Forelimb muscle (tissue), 1 donor: ENCODE measurements at regions not wholly inside any gene's neighbourhood (a gene's known extent, or its start where the extent isn't known, plus 50 kb on each side); places are given as distances from the start of the nearest gene placed in this dataset.

ENCODE experiments used
- DNase-seq: peaks from one replicate; pipeline ENCODE4 v3.0.0-alpha.2; 2013; ENCODE audit warnings: low read depth

DNA sequence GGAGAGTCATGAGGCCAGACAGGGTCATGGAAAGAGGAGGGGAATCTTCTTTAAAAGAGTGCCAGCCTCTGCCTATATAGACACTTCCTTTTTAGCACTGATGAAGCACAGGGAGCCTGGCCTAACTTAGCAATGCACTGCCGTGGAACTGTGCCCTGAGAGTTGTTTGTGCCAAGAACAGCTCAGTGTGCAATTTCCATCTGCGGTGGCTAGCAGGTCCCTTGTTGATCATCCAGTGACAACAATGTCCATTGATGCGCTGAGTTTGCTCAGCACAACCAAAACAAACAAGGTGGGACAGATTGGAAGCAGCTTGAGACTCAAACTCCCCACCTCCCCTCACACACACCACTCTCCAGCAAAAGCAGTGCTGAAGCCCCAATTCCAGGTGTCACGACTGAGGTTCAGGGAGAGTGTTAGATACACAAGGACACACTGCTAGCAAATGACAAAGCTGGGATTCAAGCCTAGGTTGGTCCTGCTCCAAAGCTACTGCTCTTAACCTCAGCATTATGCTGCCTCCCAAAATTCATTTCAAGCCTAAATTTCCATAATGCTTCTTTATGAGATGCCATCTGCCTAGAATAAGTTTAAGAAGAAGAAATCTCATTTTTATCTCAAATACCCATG lies 316.6 kb upstream of the UBE2E2 start:
- DNase-seq: no peak

DNA sequence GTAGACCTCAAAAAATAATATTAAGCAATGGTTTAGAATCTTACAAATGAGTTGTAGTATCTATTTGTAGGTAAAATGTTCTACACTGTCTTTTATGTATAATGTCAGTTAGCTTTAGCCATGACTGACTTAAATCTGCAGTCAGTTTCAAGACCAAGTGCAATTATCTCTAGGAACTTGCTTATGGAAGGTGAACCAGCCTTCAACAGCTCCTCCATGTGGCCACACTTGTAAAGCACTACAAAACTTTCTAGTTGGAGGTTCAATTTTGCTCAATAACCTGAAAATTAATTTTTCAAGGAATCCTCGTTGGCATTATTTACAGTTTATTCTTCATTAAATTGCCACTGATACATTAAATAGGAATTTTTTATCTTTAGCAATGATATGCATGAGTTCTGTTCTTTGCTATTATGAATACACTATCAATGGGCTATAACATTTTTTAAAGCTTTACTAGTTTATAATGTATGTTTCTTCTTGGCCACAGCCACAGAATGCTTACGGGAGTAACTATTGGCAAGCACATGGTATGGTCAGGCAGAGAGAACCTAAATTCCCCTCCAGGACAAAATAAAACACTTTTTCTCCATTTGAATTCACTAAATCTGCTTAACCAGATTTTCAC lies 315.3 kb upstream of the UBE2E2 start:
- DNase-seq: no peak

DNA sequence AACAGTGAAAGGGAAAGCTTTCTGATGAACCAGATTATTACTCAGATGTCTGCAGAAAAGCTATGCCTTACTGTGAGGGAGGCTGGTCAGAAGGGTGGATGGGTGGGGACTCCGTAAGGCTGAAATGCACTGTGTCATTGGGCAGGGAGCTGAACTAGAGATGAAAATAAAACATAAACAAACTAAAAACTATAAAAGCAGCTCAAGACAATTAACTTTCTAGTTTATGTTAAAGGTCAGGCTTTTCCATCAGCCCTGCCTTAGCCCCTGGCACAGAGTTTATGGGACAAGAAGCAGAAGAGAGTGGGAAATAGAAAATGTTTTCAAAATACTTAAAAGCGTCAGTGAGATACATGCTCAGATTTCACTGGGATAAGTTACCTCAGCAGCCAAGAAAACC lies 310.0 kb upstream of the UBE2E2 start:
- peak; percentile 38 for DNase-seq

DNA sequence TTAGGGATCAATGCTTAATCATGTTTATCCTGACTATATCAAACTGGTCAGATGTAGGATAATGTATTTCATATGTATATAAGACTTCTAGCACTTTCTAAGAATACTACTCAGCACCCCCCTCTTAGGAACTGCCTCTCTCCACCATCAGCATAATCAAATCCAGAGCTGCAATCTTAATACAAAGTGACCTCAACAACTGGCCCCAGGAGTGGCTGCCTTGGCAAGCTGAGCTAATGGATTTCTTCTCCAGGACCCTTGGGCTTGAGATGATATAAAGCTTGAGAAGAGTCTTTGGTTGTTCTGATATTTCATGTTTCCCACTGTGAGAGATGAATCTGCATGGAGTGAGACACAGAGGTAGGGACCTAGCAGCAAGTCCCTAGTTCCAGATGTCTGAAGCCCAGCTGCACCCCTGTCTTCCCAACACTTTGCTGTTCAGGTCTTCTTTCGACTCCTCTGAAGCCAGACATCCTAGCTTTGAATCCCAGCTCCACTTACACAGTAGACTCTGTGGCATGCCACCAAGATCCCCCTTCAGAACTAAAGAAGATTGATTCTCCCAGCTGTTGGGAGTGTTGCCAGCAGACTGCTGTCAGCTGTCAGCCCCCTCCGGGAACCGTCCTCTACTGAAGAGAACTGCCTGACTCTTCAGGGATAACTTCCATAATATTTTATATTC lies 309.3 kb upstream of the UBE2E2 start:
- peak; percentile 88 for DNase-seq

DNA sequence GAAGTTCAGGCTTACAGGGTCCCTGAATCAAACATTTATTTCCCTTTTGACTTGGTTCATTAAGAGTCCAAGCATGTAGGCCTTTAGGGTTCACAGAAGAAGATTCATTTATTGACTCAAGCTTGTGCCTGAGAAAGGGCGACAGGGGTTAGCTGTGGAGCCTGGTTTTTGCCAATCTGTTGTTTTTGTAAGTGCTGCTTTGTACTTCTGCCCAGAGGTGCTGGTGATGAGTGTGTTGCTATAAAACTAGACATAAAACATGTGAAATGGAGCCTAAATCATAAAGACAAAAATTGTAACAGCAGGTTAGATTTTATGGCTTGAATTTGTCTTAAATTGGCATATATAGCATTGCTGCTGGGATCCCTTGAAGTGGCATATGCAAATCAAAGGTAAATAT lies 308.3 kb upstream of the UBE2E2 start:
- DNase-seq: no peak

DNA sequence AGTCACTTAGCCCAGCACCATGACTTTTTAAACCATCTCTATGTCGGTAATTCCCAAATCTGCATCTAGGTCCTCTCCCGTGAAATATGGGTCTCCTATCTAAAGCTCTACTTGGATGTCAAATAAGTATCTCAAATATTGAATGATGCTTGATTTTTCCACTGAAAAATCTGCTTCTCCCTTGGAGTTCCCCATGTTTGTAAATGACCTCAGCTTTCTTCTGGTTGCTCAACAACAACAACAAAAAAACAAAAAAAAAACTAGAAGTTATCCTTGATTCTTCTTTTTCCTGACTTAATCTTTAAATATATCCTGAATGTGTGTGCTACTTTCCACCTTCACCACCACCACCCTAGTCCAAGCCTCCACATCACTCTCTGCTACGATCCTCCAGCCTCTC lies 307.5 kb upstream of the UBE2E2 start:
- DNase-seq: no peak

DNA sequence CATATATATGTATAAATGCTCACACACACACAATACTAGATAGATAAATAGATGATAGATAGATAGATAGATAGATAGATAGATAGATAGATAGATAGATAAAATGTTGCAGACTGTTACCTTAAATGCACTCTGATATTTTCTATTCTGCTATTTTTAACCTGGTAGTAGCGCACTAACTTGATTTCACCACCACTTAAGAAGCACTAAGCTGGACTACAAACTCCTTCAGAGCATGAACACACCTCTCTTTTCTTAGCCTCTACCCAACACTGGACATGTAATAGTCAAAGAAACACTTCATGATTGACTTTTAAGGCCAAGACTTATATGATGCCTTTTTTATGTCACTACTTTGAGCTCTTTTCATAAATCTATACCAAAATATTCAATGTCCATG lies 304.6 kb upstream of the UBE2E2 start:
- no peak for DNase-seq

DNA sequence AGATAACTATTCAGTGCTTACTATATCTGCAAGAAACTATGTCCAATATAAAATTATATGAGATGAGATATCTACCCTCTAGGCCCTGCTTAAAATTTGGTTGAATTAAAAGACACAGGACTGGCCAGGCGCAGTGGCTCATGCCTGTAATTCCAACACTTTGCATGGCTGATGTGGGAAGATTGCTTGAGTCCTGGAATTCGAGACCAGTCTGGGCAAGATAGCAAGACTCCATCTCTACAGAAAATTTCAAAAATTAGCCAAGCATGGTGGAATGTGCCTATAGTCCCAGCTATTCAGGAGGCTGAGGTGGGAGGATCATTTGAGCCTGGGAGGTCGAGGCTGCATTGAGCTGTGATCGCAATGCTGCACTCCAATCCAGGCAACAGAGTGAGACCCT lies 303.7 kb upstream of the UBE2E2 start:
- no peak for DNase-seq

DNA sequence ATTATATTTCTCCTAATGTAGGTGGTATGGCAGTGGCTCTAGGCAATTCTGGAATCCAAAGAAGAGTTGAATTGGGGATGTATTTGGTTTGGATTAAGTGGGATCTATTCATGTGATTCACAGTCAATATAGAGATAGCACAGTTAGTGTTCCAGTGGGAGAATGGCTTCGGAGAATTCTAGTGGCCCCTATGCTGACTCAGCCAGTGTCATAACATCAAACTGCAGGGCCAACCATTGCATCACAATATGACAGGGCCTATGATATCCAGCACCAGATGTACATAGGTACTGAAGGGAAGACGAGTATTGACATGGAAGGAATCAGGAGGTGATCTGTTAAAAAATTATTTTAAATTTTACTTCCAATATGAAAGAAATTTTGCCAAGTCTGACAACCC lies 302.8 kb upstream of the UBE2E2 start:
- DNase-seq: no peak

DNA sequence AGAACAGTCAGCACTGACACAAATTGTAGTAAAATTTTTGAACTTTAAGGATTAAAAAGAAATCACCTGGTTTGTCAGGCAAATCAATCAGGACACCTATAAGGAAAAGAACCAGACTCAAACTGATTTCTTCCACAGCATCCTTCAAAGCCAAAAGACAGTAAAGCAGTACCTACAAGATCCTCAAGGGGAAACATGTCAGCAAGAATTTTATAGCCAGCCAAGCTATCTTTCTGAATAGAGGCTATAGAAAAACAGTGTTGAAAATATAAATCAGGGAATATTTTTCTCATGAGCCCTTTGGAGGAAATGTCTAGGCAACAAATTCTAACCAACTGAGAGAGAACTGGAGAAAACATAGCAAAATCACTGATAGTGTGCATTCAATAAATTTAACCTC lies 301.4 kb upstream of the UBE2E2 start:
- DNase-seq: no peak

DNA sequence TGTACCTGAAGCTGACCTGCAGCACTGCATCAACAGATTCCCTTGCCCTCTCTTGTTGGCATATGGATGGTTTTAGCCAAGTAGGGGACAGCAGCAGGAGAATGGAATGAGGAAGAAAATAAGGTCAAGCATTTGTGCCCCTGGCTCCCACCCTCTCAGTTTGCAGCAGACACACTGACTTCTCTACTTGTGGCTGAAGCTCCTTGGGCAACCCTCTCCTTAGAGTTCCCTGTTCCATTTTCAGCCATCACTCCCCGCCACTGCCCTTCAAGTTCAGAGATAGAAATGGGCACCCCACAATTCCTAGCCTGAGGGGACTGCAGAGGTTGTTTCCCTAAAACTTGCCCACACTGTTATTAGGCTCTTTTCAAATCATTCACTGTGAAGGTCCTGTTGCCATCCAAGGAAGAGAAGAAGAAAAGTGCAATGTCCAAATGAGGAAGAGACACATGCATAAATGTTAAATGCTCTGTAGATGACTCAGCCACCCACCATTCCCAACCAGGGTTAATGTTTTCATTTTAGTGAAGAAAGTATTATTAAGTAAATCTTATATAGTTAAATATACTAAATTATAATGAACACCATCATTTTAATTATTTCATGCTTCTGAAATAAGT lies 295.9 kb upstream of the UBE2E2 start:
- no peak for DNase-seq

DNA sequence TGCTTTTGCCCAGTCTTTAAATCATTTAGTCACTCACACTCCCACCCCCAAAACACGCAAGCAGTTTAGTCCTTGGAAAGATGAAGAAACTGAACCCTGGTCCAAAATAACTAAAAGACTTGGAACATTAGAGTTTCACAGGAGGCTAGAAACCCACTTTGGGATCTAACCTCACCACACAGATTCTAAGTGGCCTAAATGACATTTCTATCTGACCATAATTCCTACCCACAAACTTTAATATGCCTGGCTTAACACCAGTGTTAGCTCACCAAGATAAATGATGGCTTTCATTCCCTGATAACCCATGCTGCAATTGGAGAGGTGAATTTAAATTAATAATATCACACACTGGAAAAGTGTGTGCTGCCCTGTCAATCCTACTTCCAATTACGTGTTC lies 295.3 kb upstream of the UBE2E2 start:
- DNase-seq: no peak

DNA sequence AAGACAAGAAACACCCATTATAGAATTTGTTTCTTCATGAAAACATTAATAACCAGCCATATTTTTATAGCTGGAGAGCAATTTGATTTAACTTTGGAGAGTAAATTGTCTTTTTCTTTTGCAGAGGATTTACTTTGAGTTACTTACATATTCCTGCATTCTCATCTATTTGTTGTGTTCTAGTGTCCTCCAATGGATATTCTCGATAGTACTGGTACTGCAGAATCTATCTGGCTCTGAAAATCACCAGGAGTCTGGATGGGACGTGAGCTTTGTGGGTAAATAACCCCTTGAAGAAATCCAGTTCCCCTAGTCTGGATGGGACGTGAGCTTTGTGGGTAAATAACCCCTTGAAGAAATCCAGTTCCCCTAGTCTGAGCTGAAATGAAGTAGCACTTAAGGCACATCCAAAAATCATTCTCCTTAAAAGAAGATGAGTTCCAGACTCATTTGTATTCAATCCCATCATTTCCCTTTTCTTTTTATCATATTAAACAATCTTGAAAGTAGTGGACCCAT lies 294.1 kb upstream of the UBE2E2 start:
- DNase-seq: no peak

DNA sequence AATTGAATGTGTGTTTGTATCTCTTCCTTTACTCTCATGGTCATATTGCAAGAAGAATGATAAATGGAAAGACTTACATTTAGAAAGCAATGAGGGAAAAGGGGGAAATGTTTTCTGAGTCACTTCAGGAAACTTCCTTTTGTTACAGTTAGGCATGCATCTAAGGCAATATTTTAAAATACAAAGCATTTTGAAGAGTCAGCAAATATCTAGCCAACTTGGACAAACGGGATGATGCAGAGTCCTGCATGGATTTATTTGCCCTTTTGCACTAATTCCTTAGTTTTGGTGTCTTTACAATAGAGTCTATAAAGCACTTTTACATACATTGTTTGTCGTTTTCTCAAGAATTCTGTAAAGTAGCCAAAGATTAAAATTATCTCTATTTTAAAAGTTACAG lies 286.2 kb upstream of the UBE2E2 start:
- no peak for DNase-seq

DNA sequence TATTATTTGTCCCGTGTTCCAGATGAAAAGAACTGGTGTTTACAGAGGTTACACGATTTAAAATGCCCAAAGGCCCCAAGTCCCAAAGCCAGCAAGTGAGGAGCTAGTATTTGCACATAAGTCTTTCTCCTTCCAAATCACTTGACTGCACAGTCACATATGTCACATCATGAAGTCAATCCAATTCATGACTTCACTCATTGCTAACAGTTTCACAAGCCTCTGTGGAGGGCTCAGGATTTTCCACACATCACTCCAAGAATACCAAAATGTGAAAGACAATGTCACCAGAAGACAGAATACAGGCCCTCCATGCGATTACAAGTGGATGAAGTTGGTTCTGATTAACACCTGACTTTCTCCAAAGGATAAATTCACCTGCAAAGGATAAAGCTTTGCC lies 283.1 kb upstream of the UBE2E2 start:
- DNase-seq: peak; percentile 59

DNA sequence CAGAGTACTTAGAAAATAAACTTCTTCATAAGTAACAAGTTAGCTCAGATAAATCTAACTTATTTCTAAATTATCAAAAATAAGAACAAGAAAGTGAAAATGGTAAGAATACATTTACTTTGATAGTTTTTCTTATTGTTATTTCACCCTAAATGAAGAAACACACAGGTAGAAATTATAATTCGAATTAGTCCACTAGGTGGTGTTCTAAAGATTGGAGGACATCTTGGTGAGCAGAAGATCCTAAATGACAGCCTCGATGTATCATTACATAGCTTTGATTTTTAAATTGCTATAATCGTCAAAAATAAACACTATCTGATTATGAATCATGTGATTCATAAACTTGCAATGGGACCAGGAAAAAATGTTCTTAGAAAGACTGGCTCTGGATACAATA lies 280.8 kb upstream of the UBE2E2 start:
- no peak for DNase-seq

DNA sequence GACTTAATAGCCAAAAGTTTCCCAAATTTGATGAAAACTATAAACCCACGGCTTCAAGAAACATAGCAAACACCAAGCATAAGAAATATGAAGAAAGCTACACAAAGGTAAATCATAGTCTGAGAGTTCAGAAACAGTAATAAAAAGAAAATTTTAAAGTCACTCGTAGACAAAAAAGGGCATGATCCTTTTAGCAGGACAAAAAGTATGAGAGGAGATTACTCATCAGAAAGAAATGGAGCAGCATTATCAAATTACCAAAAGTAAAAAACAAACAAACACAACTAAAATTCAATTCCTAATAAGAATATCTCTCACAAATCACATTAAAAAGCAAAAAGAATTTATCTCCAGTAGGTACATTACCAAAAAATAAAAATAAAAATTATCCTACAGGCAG lies 279.4 kb upstream of the UBE2E2 start:
- no peak for DNase-seq

DNA sequence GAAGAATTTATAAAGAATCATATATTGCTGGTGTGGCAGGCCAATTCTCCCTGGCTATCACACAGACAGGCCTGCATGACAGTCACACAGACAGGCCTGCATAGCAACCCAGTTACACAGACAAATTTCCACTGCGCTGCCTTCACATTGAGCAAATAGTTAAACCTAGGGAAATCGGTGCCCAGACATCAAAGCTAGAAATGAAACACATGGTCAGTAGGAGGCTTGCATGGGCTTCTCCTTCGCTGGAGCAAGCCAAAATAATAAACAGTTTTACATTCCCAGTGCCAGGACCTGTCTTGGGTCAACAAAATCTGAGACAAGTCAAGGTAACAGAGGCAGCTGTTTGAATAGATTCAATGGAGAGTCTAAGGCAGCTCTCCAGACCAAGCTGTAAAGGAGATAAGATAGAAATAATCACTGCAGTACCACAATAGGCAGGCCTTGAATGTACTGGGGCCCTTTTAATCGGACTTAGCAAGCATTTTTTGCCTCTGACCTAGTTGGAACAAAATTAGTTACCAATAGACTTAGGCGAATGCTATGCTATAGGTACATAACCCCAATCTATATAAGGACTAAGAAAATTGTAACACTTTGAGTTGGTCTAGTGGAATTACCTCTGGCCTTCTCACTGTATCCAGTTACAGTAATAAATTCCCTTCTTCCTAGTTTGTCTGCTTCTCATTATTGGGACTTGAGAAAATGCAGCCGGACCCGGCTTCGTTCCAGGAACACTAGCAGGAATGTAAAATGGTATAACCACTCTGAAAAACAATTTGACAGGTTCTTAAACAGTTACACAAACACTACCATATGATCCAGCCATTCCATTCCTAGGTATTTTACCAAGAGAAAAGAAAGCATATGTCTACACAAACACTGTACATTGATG lies 274.7 kb upstream of the UBE2E2 start:
- DNase-seq: no peak

DNA sequence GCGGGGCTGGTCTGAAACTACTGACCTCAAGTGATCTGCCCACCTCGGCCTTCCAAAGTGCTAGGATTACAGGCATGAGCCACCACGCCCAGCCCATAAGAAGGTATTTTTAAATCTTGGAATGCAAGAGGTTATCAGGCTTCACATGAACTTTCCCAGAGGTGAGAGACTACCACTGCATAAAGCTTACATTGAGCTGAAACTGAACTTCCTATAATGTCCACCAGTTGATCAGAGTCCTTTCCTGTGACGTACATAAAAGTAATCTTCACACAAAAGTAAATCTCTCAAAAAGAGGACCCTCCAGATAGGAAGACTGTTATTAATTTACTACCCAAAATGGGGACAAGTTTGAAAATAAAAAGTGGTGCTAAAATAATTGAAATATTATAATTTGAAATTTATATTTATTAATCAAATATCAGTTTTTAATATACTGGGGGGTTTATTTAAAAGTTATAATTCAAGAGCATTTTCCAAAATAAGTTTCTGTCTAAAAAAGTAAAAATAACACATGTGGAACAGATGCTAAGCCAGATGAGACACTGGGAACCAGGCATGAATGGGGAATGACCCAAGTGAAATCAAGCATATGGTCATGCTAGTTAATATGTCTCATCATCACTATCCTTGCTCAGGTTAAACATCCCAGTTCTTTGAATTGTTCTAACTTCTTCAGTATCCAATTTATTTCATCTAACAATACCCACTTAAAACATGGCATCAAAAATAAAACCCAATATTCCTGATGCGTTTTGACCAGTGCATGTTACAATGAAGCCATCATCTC lies 269.9 kb upstream of the UBE2E2 start:
- DNase-seq: no peak

DNA sequence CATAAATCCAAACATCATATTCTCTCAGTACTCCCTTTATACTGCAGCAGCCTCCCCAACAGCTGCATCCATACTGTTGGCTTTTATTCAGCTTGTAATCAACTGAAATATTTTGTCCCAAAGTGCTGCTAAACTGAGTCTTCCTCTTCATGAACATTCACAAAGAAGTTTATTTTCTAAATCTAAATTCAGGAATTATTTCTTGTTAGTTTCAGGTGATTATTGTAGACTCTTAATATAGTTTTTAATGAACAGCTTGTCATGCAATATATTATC lies 269.3 kb upstream of the UBE2E2 start:
- no peak for DNase-seq

DNA sequence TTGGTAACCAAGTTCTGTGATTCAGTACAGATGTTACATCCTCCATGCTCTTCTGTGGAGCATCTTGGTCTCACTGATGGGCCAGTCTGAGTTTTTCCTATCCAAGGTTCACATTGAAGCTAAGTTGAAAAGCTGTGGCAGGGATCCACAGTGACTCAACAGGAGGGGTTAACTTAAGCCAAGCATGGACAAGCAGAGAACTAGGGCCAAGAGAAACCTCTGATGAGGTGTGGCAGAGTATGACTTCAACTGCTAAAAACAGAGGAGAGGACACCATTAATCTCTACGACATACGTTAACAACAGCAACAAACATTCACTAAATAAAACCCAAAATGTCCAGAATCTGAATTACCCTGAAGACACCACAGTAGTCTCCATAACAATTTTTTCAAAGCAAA lies 268.1 kb upstream of the UBE2E2 start:
- no peak for DNase-seq
